Activated T-cell treated with anti-CD3 and anti-CD28 coated beads, Interleukin-2, amount 50 U/mL, for 24 hours (primary cell): ENCODE measurements at regions not wholly inside any gene's neighbourhood (a gene's known extent, or its start where the extent isn't known, plus 50 kb on each side); places are given as distances from the start of the nearest gene placed in this dataset.

ENCODE experiments used
- DNase-seq: peaks from one replicate; pipeline ENCODE4 v3.0.0-alpha.2; 2020
- H3K27ac Mint-ChIP-seq: 2 replicates; pipeline ENCODE4 v1.8.0; 2020; ENCODE audit warnings: mild to moderate bottlenecking, mixed read lengths
- H3K27me3 Mint-ChIP-seq: 2 replicates; pipeline ENCODE4 v1.8.0; 2020; ENCODE audit warnings: mixed read lengths
- H3K36me3 Mint-ChIP-seq: 2 replicates; pipeline ENCODE4 v1.8.0; 2020; ENCODE audit warnings: low read depth, mixed read lengths
- H3K4me1 Mint-ChIP-seq: 2 replicates; pipeline ENCODE4 v1.8.0; 2020; ENCODE audit warnings: low read depth, mixed read lengths
- H3K4me3 Mint-ChIP-seq: 2 replicates; pipeline ENCODE4 v1.8.0; 2020; ENCODE audit warnings: mild to moderate bottlenecking, moderate library complexity, mixed read lengths
- H3K9me3 Mint-ChIP-seq: 2 replicates; pipeline ENCODE4 v1.8.0; 2020; ENCODE audit warnings: mixed read lengths

DNA sequence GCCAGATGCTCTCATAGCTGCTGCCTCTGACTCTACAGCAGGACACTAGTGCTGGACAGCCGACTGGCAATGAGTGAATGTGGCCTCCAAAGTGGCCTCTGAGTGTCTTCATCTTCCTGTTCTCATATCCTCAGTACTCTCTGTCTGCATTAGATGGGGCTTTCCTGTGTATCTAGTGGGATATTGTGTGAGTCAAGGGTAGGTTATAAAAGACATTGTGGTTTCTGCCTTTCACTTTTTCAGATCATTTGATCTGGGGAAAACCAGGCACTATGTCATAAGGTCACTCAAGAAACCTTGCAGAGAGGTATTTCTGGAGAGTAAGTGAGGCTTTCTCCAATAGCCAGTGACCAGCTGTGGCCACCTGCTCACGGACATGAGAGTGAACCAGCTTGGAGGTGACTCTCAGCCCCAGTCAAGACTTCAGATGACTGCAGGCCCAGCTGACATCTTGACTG is 333.6 kb upstream of the NCAM1 start:
- H3K36me3 Mint-ChIP-seq: no peaks in the 10 kb centered on the region
- no peaks in the 10 kb centered on the region for H3K9me3 Mint-ChIP-seq

DNA sequence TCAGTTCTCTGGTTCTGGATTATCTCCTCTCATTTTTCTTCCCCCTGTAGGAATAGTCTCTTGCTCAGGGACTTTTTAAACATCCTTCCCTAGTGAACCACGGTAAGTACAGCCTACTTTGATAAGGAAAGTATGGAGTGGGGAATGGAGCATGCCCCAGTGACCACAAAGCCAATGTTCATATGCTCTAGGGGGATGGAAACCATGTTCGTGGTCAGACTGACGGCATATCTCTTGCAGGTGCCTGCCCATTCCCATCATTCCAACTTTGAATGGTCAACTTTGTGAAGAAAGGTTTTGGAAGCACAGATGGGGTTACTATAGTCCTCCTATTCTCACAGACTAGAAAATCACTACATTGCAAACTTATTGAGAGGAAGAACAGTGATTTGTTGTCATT is 332.5 kb upstream of the NCAM1 start:
- Mint-ChIP-seq H3K36me3 (no peaks in the 10 kb centered on the region), H3K9me3 (no peaks in the 10 kb centered on the region), H3K27me3 (peaks cover 30% of the 10 kb centered on the region), H3K4me3 (no peak overlapping the region), H3K27ac (no peak overlapping the region), H3K4me1 (no peaks in the 10 kb centered on the region)
- no peak for DNase-seq

More for the DNA sequence above, 333.6 kb upstream of the NCAM1 start:
- H3K4me3 Mint-ChIP-seq: no peak overlapping the region
- H3K27ac Mint-ChIP-seq: no peak overlapping the region
- no peak for DNase-seq
- H3K4me1 Mint-ChIP-seq: no peaks in the 10 kb centered on the region
- H3K27me3 Mint-ChIP-seq: peaks cover 27% of the 10 kb centered on the region

DNA sequence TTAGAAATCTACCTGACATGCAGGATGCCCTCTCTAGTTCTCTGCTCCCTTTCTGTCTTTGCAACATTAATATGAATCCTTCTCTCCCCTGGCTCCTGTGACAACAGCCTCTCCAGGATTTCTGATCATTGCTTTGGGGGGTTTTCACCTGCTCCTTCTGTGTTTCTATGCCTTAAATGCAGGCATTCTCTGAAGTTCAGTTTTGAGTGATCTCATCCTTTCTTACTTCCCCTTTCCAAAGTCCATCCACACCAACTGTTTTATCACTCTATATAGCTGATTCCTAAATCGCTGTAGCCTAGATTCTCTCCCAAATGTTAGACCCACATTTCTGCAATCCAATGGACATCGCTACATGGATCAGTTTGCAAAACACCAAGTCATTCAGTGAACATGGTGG is 330.7 kb upstream of the NCAM1 start:
- no peak overlapping the region for H3K4me3 Mint-ChIP-seq
- no peak overlapping the region for H3K27ac Mint-ChIP-seq
- no peaks in the 10 kb centered on the region for H3K9me3 Mint-ChIP-seq
- H3K27me3 Mint-ChIP-seq: peaks cover 34% of the 10 kb centered on the region
- no peaks in the 10 kb centered on the region for H3K4me1 Mint-ChIP-seq
- H3K36me3 Mint-ChIP-seq: no peaks in the 10 kb centered on the region
- DNase-seq: no peak

DNA sequence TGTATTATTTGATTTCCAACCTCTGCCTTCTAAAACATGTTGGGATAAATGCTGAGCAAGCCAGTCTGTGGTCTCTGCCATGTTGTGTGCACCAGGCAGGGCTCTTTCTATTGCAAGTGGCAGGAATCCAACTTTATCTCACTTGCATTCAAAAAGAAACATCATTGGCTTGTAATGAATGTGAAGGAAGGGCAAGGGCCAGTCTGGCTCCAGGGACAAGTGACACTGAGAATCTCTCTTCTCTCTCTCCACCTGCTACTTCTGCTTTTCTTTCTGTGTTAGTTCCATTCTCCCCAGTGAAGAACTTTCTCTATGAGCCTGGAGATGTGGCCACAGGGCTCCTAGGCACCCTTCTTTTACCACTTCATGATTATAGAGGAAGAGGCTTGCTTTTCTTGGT is 329.9 kb upstream of the NCAM1 start:
- no peaks in the 10 kb centered on the region for H3K36me3 Mint-ChIP-seq
- H3K27ac Mint-ChIP-seq: no peak overlapping the region
- H3K27me3 Mint-ChIP-seq: peaks cover 37% of the 10 kb centered on the region
- DNase-seq: no peak
- H3K4me1 Mint-ChIP-seq: no peaks in the 10 kb centered on the region
- H3K9me3 Mint-ChIP-seq: no peaks in the 10 kb centered on the region
- no peak overlapping the region for H3K4me3 Mint-ChIP-seq

DNA sequence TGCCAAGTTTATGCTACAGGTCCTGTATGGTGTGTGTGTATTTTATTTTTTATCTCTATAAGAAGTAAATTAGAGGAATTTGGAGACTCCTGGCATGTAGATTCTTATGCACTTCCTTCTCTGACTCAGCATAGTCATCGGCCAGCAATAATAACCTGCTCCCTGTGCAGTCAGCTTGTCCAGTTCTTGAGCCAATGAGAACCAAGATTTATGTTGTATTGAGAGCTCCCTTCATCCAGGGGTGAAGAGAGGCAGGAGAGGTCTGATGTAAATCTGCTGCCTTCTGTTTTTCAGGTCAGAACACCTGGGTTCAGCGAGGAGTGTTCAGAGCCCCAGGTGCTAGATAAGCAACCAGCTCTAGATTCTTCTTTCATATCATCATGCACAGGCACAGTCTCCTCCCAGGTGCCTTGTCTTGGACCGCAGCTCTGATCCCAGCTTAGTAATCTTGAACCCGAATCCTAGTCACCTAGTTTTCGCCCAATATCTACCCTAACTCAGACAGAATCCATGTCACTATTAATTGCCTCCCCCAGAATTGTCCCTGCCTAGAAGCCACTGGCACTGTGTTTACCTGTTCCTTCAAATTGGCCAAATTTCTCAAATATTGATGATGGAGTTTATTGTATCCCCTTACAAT is 328.2 kb upstream of the NCAM1 start:
- DNase-seq: no peak
- no peak overlapping the region for H3K4me3 Mint-ChIP-seq
- no peaks in the 10 kb centered on the region for H3K4me1 Mint-ChIP-seq
- no peaks in the 10 kb centered on the region for H3K36me3 Mint-ChIP-seq
- peaks cover 40% of the 10 kb centered on the region for H3K27me3 Mint-ChIP-seq
- H3K27ac Mint-ChIP-seq: no peak overlapping the region
- no peaks in the 10 kb centered on the region for H3K9me3 Mint-ChIP-seq

DNA sequence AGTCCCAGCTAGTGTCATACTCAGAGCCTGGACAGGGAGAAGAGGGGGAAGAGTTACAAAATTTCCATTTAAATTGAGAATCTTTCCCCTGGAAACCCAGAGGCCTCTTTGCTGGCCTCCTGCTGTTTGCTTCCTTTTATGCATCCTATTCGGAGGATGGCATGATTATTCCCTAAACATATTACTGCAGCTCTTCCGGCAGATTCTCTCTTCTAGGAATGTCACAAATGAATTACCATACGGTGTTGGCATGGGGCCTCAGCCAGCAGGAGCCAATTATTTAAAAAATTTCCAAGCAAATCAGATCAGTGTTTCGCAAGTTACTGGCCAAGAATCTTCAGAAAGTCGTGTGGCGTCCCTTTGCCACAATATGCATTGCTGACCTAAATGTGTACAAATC is 326.7 kb upstream of the NCAM1 start:
- peaks cover 40% of the 10 kb centered on the region for H3K27me3 Mint-ChIP-seq
- no peak overlapping the region for H3K4me3 Mint-ChIP-seq
- H3K36me3 Mint-ChIP-seq: no peaks in the 10 kb centered on the region
- no peak overlapping the region for H3K27ac Mint-ChIP-seq
- no peaks in the 10 kb centered on the region for H3K9me3 Mint-ChIP-seq
- no peaks in the 10 kb centered on the region for H3K4me1 Mint-ChIP-seq
- DNase-seq: no peak

DNA sequence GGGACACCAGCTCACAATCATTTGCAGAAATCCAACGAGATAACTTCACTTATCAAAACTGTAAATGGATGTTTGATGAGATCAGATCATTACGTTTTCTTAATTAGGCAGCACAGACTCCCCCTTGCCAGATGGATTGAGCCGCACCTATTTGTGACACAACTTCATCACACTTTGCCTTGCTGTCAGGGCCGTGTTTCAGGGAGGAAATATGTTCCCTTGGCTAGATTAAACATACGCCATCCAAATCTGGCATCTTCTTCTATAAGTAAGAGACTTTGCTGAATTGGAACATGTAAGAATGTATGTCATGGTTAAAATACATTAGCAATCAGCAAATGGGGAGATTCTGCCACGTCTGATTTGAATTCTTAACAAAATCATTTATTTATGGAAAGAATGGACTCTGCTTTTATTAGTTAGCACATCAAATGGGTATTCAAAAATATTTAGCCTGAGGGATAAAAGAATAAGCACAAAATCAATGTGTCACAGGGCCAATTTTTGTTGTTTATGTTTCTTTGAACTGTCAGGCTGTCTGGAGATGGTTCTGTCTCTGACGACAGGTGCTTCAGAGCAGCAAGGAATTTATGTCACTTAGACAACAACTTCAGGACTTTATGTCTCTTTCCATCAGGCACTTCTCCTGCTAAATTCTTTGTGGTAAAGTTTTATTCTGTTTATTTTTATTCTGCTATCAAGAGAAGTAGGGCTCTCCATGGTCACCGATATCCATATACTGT is 326.1 kb upstream of the NCAM1 start:
- Mint-ChIP-seq H3K4me3 (no peak overlapping the region), H3K27ac (no peak overlapping the region), H3K36me3 (no peaks in the 10 kb centered on the region), H3K4me1 (no peaks in the 10 kb centered on the region), H3K27me3 (peaks cover 40% of the 10 kb centered on the region), H3K9me3 (peaks cover 4% of the 10 kb centered on the region)
- no peak for DNase-seq

DNA sequence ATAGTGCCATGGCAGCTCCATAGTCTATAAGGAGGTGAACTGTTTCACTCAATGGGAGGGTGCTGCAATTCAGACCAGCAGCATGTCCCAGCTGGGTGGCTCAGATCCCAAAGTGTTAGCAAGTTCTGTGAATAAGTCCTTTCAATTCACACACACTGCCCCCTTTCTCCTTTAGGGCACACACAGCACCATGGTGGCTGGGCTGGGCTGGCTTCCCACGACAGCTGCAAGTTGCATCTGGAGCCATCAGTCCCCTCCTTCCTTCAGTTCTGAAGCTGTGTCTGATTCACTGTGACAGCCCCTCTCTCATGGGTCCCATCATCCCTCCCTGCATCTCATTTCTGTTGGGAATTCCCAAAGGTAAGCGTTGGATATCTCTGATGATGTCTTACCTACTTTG is 324.1 kb upstream of the NCAM1 start:
- Mint-ChIP-seq H3K9me3 (peaks cover 17% of the 10 kb centered on the region), H3K27me3 (peaks cover 32% of the 10 kb centered on the region), H3K4me3 (no peak overlapping the region), H3K27ac (no peak overlapping the region), H3K36me3 (no peaks in the 10 kb centered on the region), H3K4me1 (no peaks in the 10 kb centered on the region)
- no peak for DNase-seq

DNA sequence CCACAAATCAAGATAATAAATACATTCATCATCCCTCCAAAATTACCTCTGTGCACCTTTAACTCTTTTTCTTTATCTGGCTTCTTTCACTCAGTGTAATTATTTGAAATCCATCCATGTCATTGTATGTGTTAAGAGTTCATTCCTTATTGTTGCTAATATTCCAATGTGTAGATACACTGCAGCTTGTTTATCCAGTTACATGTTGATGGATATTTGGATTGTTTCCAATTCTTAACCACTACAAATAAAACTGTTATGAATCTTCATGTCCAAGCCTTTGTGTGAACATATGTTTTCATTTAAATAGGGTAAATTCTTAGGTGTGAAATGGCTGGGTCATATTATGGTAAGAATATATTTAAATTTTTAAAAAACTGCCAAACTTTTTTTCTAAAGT is 323.3 kb upstream of the NCAM1 start:
- Mint-ChIP-seq H3K36me3 (no peaks in the 10 kb centered on the region), H3K4me1 (no peaks in the 10 kb centered on the region), H3K4me3 (no peak overlapping the region), H3K27me3 (peaks cover 28% of the 10 kb centered on the region), H3K9me3 (peaks cover 18% of the 10 kb centered on the region), H3K27ac (no peak overlapping the region)
- no peak for DNase-seq

DNA sequence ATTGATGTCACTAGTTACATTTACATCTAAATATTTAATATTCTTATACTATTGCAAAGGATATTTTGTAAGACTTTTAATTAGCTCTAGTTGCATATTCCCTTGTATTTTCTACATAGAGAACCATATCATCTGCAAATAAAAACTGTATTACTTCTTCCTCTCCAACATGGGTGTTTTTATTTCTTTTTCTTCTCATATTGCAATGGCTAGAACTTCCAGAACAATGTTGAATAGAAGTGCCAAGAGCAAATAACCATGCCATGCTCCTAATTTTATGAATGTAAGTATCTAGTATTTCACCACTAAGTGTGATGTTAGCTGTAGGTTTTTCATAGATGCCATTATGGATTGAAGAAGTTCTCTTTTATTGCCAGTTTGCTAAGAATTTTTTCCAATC is 321.8 kb upstream of the NCAM1 start:
- Mint-ChIP-seq H3K4me1 (no peaks in the 10 kb centered on the region), H3K4me3 (no peak overlapping the region), H3K36me3 (no peaks in the 10 kb centered on the region), H3K27me3 (peaks cover 19% of the 10 kb centered on the region), H3K9me3 (peaks cover 21% of the 10 kb centered on the region), H3K27ac (no peak overlapping the region)
- no peak for DNase-seq

DNA sequence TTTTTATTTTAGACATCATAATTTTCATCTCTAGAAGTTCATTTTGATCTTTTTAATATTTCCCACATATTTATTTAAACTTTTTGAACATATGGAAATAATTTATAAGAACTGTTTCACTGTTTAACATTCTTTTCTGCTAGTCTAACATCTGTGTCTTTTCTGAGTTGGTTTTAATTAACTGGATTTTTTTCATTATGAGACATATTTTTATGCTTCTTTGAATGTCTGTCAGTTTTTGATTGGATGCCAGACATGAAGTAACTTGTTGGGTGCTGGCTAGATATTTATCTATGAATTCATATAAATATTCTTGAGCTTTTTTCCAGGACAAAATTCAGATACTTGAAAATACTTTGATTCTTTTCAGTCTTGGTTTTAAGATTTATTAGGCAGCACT is 317.8 kb upstream of the NCAM1 start:
- no peak for DNase-seq
- peaks cover 20% of the 10 kb centered on the region for H3K27me3 Mint-ChIP-seq
- no peaks in the 10 kb centered on the region for H3K4me1 Mint-ChIP-seq
- no peak overlapping the region for H3K4me3 Mint-ChIP-seq
- H3K36me3 Mint-ChIP-seq: no peaks in the 10 kb centered on the region
- H3K27ac Mint-ChIP-seq: no peak overlapping the region
- H3K9me3 Mint-ChIP-seq: peaks cover 21% of the 10 kb centered on the region

DNA sequence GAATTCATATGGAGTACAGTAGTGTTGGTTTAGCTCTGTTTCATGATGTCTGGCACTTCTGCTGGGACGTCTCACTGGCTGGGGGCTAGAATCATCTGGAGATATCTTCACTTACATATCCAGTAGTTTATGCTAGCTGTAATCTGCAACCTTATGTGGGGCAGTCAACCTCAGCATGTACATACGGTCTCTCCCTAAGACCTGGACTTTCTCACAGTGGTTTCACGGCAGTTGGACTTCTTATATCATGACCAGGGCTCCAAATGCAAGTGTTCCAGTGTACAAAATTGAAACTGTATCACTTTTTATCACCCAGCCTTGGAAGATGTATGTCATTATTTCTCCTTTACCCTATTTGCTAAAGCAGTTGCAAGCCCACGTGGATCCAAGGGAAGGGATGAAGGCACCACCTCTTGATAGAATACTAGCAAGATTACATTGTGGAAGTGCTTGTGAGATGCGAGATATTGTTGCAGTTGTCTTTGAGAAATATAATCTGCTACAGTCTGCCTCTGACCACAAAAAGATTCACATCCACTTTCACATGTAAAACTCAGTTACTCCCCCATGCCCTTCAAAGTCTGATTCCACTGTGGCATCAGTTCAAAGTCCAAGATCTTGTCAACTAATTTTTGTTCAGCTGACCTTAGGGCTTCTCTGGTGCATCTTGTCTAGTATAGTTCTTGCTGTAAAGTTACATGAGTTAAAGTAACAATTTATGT is 316.6 kb upstream of the NCAM1 start:
- H3K36me3 Mint-ChIP-seq: no peaks in the 10 kb centered on the region
- H3K9me3 Mint-ChIP-seq: peaks cover 21% of the 10 kb centered on the region
- H3K27ac Mint-ChIP-seq: no peak overlapping the region
- no peak for DNase-seq
- no peaks in the 10 kb centered on the region for H3K4me1 Mint-ChIP-seq
- H3K27me3 Mint-ChIP-seq: peaks cover 20% of the 10 kb centered on the region
- no peak overlapping the region for H3K4me3 Mint-ChIP-seq

DNA sequence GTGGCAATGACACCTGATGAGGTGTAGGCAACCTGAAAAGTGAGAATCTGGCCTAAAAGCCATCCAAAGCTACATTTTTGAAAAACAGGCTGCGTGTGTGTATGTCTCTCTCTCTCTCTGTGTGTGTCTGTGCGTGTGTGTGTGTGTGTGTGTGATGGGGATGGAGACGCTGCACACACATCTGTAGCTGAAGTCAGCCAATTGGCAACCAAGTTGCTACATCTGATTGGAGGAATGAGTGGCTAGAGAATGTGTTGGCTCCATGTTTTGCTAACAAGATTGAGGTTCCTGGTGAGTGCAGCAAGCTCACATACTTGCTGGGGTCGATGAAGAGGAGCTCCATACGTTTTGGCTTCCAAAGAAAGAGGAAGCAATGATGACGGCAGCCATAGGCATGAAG is 311.4 kb upstream of the NCAM1 start:
- Mint-ChIP-seq H3K4me1 (no peaks in the 10 kb centered on the region), H3K36me3 (no peaks in the 10 kb centered on the region), H3K4me3 (no peak overlapping the region), H3K27ac (no peak overlapping the region), H3K27me3 (peaks cover 19% of the 10 kb centered on the region), H3K9me3 (no peaks in the 10 kb centered on the region)
- DNase-seq: no peak

DNA sequence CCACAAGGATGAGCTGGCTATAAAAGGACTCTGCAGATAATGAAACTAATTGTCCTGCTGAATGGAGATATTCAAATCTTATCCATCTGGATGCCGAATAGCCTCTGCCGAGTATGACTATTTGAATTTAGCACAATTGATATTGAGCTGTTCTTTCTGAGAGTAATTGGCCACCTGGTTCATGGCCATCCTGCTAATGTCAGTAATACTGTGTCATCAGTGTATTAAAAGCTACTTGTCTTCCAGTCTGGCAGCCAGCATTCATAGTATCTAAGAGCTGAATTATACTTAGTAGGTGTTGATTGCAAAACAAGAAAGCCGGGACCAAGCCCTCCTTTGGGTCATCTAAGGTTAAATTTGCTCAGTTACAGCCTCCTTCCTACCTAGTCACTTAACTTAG is 310.7 kb upstream of the NCAM1 start:
- Mint-ChIP-seq H3K36me3 (no peaks in the 10 kb centered on the region), H3K9me3 (no peaks in the 10 kb centered on the region), H3K4me1 (no peaks in the 10 kb centered on the region), H3K27ac (no peak overlapping the region), H3K4me3 (no peak overlapping the region), H3K27me3 (peaks cover 18% of the 10 kb centered on the region)
- DNase-seq: no peak

DNA sequence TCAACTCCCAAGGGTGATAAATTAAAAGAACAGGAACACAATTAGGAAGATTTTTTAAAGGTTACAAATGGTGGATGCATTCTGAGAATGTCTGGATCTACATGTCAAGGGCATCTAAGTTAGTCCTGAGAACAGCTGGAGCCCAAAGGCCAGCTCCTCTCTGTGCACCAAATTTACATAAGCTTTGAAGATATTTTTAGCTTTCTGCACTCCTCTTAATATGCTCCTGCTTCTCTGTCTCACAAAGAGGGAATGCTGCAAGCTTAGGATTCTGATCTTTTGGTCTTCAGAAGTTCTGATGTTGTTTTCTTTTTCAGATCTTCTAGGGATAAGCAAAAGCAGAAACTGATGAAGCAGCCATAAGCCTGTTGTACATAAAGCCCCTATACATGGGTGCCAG is 309.8 kb upstream of the NCAM1 start:
- DNase-seq: no peak
- Mint-ChIP-seq H3K4me1 (no peaks in the 10 kb centered on the region), H3K4me3 (no peak overlapping the region), H3K36me3 (no peaks in the 10 kb centered on the region), H3K27ac (no peak overlapping the region), H3K27me3 (peaks cover 13% of the 10 kb centered on the region), H3K9me3 (no peaks in the 10 kb centered on the region)
